Heart left ventricle (tissue), 13 donors: ENCODE measurements at regions not wholly inside any gene's neighbourhood (a gene's known extent, or its start where the extent isn't known, plus 50 kb on each side); places are given as distances from the start of the nearest gene placed in this dataset.

Experiments
- CTCF ChIP-seq, 12 donors: fragments of 200-600 bp; sonication (generic) in 4 of 12; IDR thresholded peaks; one replicate each; pipeline versions ENCODE4 v1.5.0 to v1.8.0; 2018 to 2022; ENCODE audit warnings: antibody characterized with exemption in 12 of 12, mild to moderate bottlenecking in 5 of 12
- POLR2A ChIP-seq, 2 donors: fragments of 450-650 bp; IDR thresholded peaks; one replicate each; pipeline ENCODE4 v1.6.1; 2017; ENCODE audit warnings: antibody characterized with exemption in 2 of 2, mild to moderate bottlenecking in 2 of 2, moderate library complexity in 2 of 2
- donor health status: ischemic (EF 13 %, LVEDD 7.1; RV severe dilation, severe dysfunction).
- donor health status: DM: no; HTN: yes; CAD: no.
- donor health status: DM: no; HTN: no; CAD: no.
- donor health status: ischemic (EF 25% LVEDD 6.9; RV normal size, moderate dysfunction).
- donor health status: ischemic (EF 25% LVEDD 5.7; RV mildly dilated, moderate dysfunction).
- donor health status: ischemic (EF 35%, LVEDD 5.7; RV mildly dilated, moderate dysfunction).
- donor health status: nonischemic (EF 11% LVEDD 7.7; RV severe dilation, severe dysfunction).
- donor health status: DM: yes; HTN: yes; CAD: no.
- donor health status: PGD.
- donor health status: ischemic (EF 29% LVEDD 5.4; RV normal size, mild dysfunction).
- donor health status: nonischemic (EF 23%, LVEDD 6.1; RV moderate dilation, normal function).

- TF ChIP-seq CTCF (IDR thresholded peaks at IDR 0.05) (no peak), POLR2A (IDR thresholded peaks at IDR 0.05) (no peak)
These were observed 234.3 kb downstream of the CDC5L start for GRCh38 chr6:44621846-44622245.
